Activated naive CD4-positive, alpha-beta T cell treated with anti-CD3 and anti-CD28 coated beads for 36 hours (primary cell): ENCODE measurements at regions not wholly inside any gene's neighbourhood (a gene's known extent, or its start where the extent isn't known, plus 50 kb on each side); places are given as distances from the start of the nearest gene placed in this dataset.
"Not testable (repeated sequence)": the region's sequence is repeated elsewhere in the genome, so short reads cannot be mapped to it uniquely, and the experiment has no call there.

Experiments used
- CTCF ChIA-PET: fragments of 350-600 bp; sonication (Branson Sonifier 250); formaldehyde crosslinking; loops from one replicate; lab custom pipeline; 2021; ENCODE audit warnings: antibody characterized with exemption; lab: Charles Lee
- DNase-seq: peaks from one replicate; pipeline ENCODE4 v3.0.0-alpha.2; 2020
- H3K27ac Mint-ChIP-seq: one replicate; pipeline ENCODE4 v1.8.0; 2021; ENCODE audit warnings: mild to moderate bottlenecking, mixed read lengths
- H3K27me3 Mint-ChIP-seq: one replicate; pipeline ENCODE4 v1.8.0; 2021; ENCODE audit warnings: low read depth, mixed read lengths
- H3K36me3 Mint-ChIP-seq: one replicate; pipeline ENCODE4 v1.8.0; 2021; ENCODE audit warnings: low read depth, mixed read lengths
- H3K4me1 Mint-ChIP-seq: one replicate; pipeline ENCODE4 v1.8.0; 2021; ENCODE audit warnings: low read depth, mixed read lengths
- H3K4me3 Mint-ChIP-seq: one replicate; pipeline ENCODE4 v1.8.0; 2021; ENCODE audit warnings: mild to moderate bottlenecking, moderate library complexity, mixed read lengths
- H3K9me3 Mint-ChIP-seq: one replicate; pipeline ENCODE4 v1.8.0; 2021; ENCODE audit warnings: mixed read lengths
- intact Hi-C: fragments of 100-400 bp; cut with micrococcal nuclease; formaldehyde crosslinking; loops from one replicate; pipeline ENCODE4 v1.15.1; 2023

GRCh38 chr16:88206006-88206405 is 176.8 kb upstream of the ZNF469 start:
- H3K36me3 Mint-ChIP-seq, CTCF ChIA-PET, H3K27ac Mint-ChIP-seq, H3K4me1 Mint-ChIP-seq, H3K4me3 Mint-ChIP-seq, intact Hi-C loops, H3K9me3 Mint-ChIP-seq, H3K27me3 Mint-ChIP-seq, DNase-seq: not testable (repeated sequence)

GRCh38 chr16:88206516-88206915 is 176.2 kb upstream of the ZNF469 start:
- H3K36me3 Mint-ChIP-seq, H3K27me3 Mint-ChIP-seq, H3K4me3 Mint-ChIP-seq, H3K4me1 Mint-ChIP-seq, H3K27ac Mint-ChIP-seq, intact Hi-C loops, CTCF ChIA-PET, H3K9me3 Mint-ChIP-seq, DNase-seq: not testable (repeated sequence)

GRCh38 chr16:88208112-88208511 is 174.6 kb upstream of the ZNF469 start:
- CTCF ChIA-PET, result no interaction called here
- no peaks in the 10 kb centered on the region for H3K36me3 Mint-ChIP-seq
- H3K4me1 Mint-ChIP-seq, result no peaks in the 10 kb centered on the region
- intact Hi-C loops, result no loop called here
- no peak overlapping the region for H3K27ac Mint-ChIP-seq
- H3K27me3 Mint-ChIP-seq, result no peaks in the 10 kb centered on the region
- H3K9me3 Mint-ChIP-seq, result peaks cover 6% of the 10 kb centered on the region
- DNase-seq, result no peak
- no peak overlapping the region for H3K4me3 Mint-ChIP-seq

- H3K27me3 Mint-ChIP-seq, intact Hi-C loops, CTCF ChIA-PET, H3K36me3 Mint-ChIP-seq, H3K4me3 Mint-ChIP-seq, H3K27ac Mint-ChIP-seq, H3K4me1 Mint-ChIP-seq, H3K9me3 Mint-ChIP-seq, DNase-seq: not testable (repeated sequence)
Measured at GRCh38 chr16:88208776-88209175, 174.0 kb upstream of the ZNF469 start.

GRCh38 chr16:88209579-88209978 is 173.2 kb upstream of the ZNF469 start:
- H3K4me3 Mint-ChIP-seq, H3K4me1 Mint-ChIP-seq, H3K9me3 Mint-ChIP-seq, H3K27ac Mint-ChIP-seq, H3K27me3 Mint-ChIP-seq, H3K36me3 Mint-ChIP-seq, DNase-seq, CTCF ChIA-PET, intact Hi-C loops: not testable (repeated sequence)

GRCh38 chr16:88213937-88214336 is 168.8 kb upstream of the ZNF469 start:
- H3K4me3 Mint-ChIP-seq, intact Hi-C loops, H3K4me1 Mint-ChIP-seq, DNase-seq, H3K36me3 Mint-ChIP-seq, CTCF ChIA-PET, H3K27me3 Mint-ChIP-seq, H3K27ac Mint-ChIP-seq: not testable (repeated sequence)
- H3K9me3 Mint-ChIP-seq, result peaks cover 10% of the 10 kb centered on the region

- H3K4me3 Mint-ChIP-seq, H3K27ac Mint-ChIP-seq, H3K9me3 Mint-ChIP-seq, H3K4me1 Mint-ChIP-seq, H3K36me3 Mint-ChIP-seq, intact Hi-C loops, DNase-seq, CTCF ChIA-PET: not testable (repeated sequence)
- peaks cover 13% of the 10 kb centered on the region for H3K27me3 Mint-ChIP-seq
Measured at GRCh38 chr16:88221001-88221761, 161.6 kb upstream of the ZNF469 start.

- H3K4me3 Mint-ChIP-seq, DNase-seq, CTCF ChIA-PET, H3K27ac Mint-ChIP-seq, intact Hi-C loops, H3K36me3 Mint-ChIP-seq, H3K4me1 Mint-ChIP-seq, H3K9me3 Mint-ChIP-seq: not testable (repeated sequence)
- peaks cover 10% of the 10 kb centered on the region for H3K27me3 Mint-ChIP-seq
Measured at GRCh38 chr16:88223696-88224095, 159.1 kb upstream of the ZNF469 start.

- CTCF ChIA-PET, H3K4me1 Mint-ChIP-seq: not testable (repeated sequence)
Measured at GRCh38 chr16:88224131-88224898, 158.4 kb upstream of the ZNF469 start.

GRCh38 chr16:88225640-88226230 is 157.0 kb upstream of the ZNF469 start:
- H3K36me3 Mint-ChIP-seq, CTCF ChIA-PET, H3K27ac Mint-ChIP-seq, H3K4me1 Mint-ChIP-seq, DNase-seq, intact Hi-C loops, H3K4me3 Mint-ChIP-seq, H3K27me3 Mint-ChIP-seq, H3K9me3 Mint-ChIP-seq: not testable (repeated sequence)

More at GRCh38 chr16:88224131-88224898, 158.4 kb upstream of the ZNF469 start:
- H3K27ac Mint-ChIP-seq, intact Hi-C loops, DNase-seq, H3K4me3 Mint-ChIP-seq, H3K9me3 Mint-ChIP-seq, H3K36me3 Mint-ChIP-seq: not testable (repeated sequence)
- peaks cover 10% of the 10 kb centered on the region for H3K27me3 Mint-ChIP-seq

GRCh38 chr16:88226302-88226701 is 156.5 kb upstream of the ZNF469 start:
- intact Hi-C loops, H3K36me3 Mint-ChIP-seq, H3K9me3 Mint-ChIP-seq, H3K27ac Mint-ChIP-seq, H3K27me3 Mint-ChIP-seq, CTCF ChIA-PET, H3K4me3 Mint-ChIP-seq, H3K4me1 Mint-ChIP-seq, DNase-seq: not testable (repeated sequence)

- H3K4me3 Mint-ChIP-seq, intact Hi-C loops: not testable (repeated sequence)
Measured at GRCh38 chr16:88227026-88227721, 155.6 kb upstream of the ZNF469 start.

More at GRCh38 chr16:88227026-88227721, 155.6 kb upstream of the ZNF469 start:
- H3K4me1 Mint-ChIP-seq, H3K27ac Mint-ChIP-seq, H3K27me3 Mint-ChIP-seq, CTCF ChIA-PET, DNase-seq, H3K9me3 Mint-ChIP-seq, H3K36me3 Mint-ChIP-seq: not testable (repeated sequence)
